Glutamatergic neuron (in vitro differentiated cells): ENCODE measurements at regions not wholly inside any gene's neighbourhood (a gene's known extent, or its start where the extent isn't known, plus 50 kb on each side); places are given as distances from the start of the nearest gene placed in this dataset.

Experiments used
- DNase-seq: peaks from one replicate; pipeline ENCODE4 v3.0.0; 2022
- H3K27ac Mint-ChIP-seq: one replicate; pipeline ENCODE4 v1.8.0; 2020; ENCODE audit warnings: mild to moderate bottlenecking, mixed read lengths, inconsistent platforms; ENCODE audit not compliant: unreplicated experiment
- H3K27me3 Mint-ChIP-seq: one replicate; pipeline ENCODE4 v1.8.0; 2020; ENCODE audit warnings: mild to moderate bottlenecking, moderate library complexity, mixed read lengths, inconsistent platforms; ENCODE audit not compliant: unreplicated experiment
- H3K36me3 Mint-ChIP-seq: one replicate; pipeline ENCODE4 v1.8.0; 2020; ENCODE audit warnings: mild to moderate bottlenecking, mixed read lengths, inconsistent platforms; ENCODE audit not compliant: unreplicated experiment
- H3K4me1 Mint-ChIP-seq: one replicate; pipeline ENCODE4 v1.8.0; 2020; ENCODE audit warnings: mild to moderate bottlenecking, low read depth, mixed read lengths, inconsistent platforms; ENCODE audit not compliant: unreplicated experiment
- H3K4me3 Mint-ChIP-seq: one replicate; pipeline ENCODE4 v1.8.0; 2020; ENCODE audit warnings: mild to moderate bottlenecking, mixed read lengths, inconsistent platforms; ENCODE audit not compliant: unreplicated experiment
- H3K9me3 Mint-ChIP-seq: one replicate; pipeline ENCODE4 v1.8.0; 2020; ENCODE audit warnings: mild to moderate bottlenecking, moderate library complexity, mixed read lengths, inconsistent platforms; ENCODE audit not compliant: unreplicated experiment
- CTCF ChIP-seq: fragments of 200-600 bp; sonication (generic); IDR thresholded peaks from one replicate; pipeline ENCODE4 v1.5.0; 2021; ENCODE audit not compliant: partially characterized antibody, unreplicated experiment

- Mint-ChIP-seq H3K4me1 (no peaks in the 10 kb centered on the region), H3K27me3 (no peaks in the 10 kb centered on the region), H3K4me3 (no peak overlapping the region), H3K36me3 (peaks cover 4% of the 10 kb centered on the region), H3K9me3 (no peaks in the 10 kb centered on the region), H3K27ac (no peak overlapping the region)
- DNase-seq: no peak
- TF ChIP-seq CTCF: no peak
These were observed 172.3 kb downstream of the UBE2E3 start for GRCh38 chr2:181152701-181153100.

GRCh38 chr2:181153886-181154285, 173.5 kb downstream of the UBE2E3 start:
- H3K36me3 Mint-ChIP-seq: peaks cover 4% of the 10 kb centered on the region
- no peaks in the 10 kb centered on the region for H3K4me1 Mint-ChIP-seq
- H3K27me3 Mint-ChIP-seq: no peaks in the 10 kb centered on the region
- H3K27ac Mint-ChIP-seq: no peak overlapping the region
- H3K4me3 Mint-ChIP-seq: no peak overlapping the region
- TF ChIP-seq CTCF: no peak
- DNase-seq: no peak
- no peaks in the 10 kb centered on the region for H3K9me3 Mint-ChIP-seq

DNA sequence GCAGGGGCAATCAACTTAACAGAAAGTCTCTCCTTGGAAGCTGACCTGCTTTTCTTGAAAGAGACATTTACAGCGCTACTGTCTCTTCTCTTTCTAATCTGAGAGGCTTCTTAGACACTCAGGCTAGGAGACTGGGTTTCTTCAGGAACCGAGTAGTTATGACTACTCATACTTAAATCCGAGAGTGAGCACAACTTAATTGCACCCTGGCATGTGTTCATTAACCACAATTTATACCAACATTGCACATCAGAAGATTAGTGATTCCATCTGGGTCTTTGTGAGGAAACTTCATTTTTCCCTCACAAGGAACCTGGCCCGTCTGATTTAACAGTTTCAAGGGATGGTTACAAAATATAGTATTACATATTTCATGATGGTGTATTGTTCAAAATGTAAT, 176.9 kb downstream of the UBE2E3 start:
- H3K4me1 Mint-ChIP-seq: no peaks in the 10 kb centered on the region
- no peak overlapping the region for H3K27ac Mint-ChIP-seq
- no peak overlapping the region for H3K4me3 Mint-ChIP-seq
- no peak for TF ChIP-seq CTCF
- no peak for DNase-seq
- peaks cover 4% of the 10 kb centered on the region for H3K36me3 Mint-ChIP-seq
- no peaks in the 10 kb centered on the region for H3K27me3 Mint-ChIP-seq
- H3K9me3 Mint-ChIP-seq: no peaks in the 10 kb centered on the region

GRCh38 chr2:181158427-181158826, 178.0 kb downstream of the UBE2E3 start:
- H3K4me3 Mint-ChIP-seq: no peak overlapping the region
- H3K9me3 Mint-ChIP-seq: no peaks in the 10 kb centered on the region
- no peak overlapping the region for H3K27ac Mint-ChIP-seq
- H3K36me3 Mint-ChIP-seq: peaks cover 4% of the 10 kb centered on the region
- H3K27me3 Mint-ChIP-seq: no peaks in the 10 kb centered on the region
- no peaks in the 10 kb centered on the region for H3K4me1 Mint-ChIP-seq
- no peak for TF ChIP-seq CTCF
- DNase-seq: no peak

- no peak for DNase-seq
- Mint-ChIP-seq H3K9me3 (no peaks in the 10 kb centered on the region), H3K36me3 (peaks cover 14% of the 10 kb centered on the region), H3K4me3 (no peak overlapping the region), H3K4me1 (no peaks in the 10 kb centered on the region), H3K27me3 (no peaks in the 10 kb centered on the region), H3K27ac (no peak overlapping the region)
- TF ChIP-seq CTCF: no peak
These were observed 181.2 kb downstream of the UBE2E3 start for GRCh38 chr2:181161615-181162014.
